HCT116 (cell line): ENCODE measurements at regions not wholly inside any gene's neighbourhood (a gene's known extent, or its start where the extent isn't known, plus 50 kb on each side); places are given as distances from the start of the nearest gene placed in this dataset.

Source experiments
- ATAC-seq: fragments of 200-7000 bp; cut with Tn5 transposase; 2 replicates; pipeline ENCODE4 v1.9.1; 2020; ENCODE audit warnings: mild to moderate bottlenecking, moderate library complexity
- BruUV-seq: library from RNA; stranded (reverse); fragments of 400-500 nt; replicated peaks from 2 replicates; lab custom pipeline; 2021; lab: Mats Ljungman, UMichigan
- CTCF ChIA-PET: fragments of 300-600 bp; sonication (Branson Sonifier 250); formaldehyde crosslinking; loops from one replicate; lab custom pipeline; 2021; ENCODE audit warnings: antibody characterized with exemption; lab: Charles Lee
- POLR2A ChIA-PET: fragments of 300-600, 350-600 bp; sonication (Branson Sonifier 250); formaldehyde crosslinking; loops from one replicate; lab custom pipeline; 2021; ENCODE audit warnings: antibody characterized with exemption; lab: Charles Lee
- RAD21 ChIA-PET, 2 experiments: fragments of 300-600 bp; sonication (Branson Sonifier 250); formaldehyde crosslinking; loops; one replicate each; lab custom pipeline; 2023; ENCODE audit warnings: low total read pairs in 2 of 2; ENCODE audit not compliant: uncharacterized antibody in 2 of 2, unreplicated experiment in 2 of 2, low non-redundant PET in 1 of 2; lab: Charles Lee
- DNase-seq: peaks from one replicate; pipeline ENCODE4 v3.0.0-alpha.2; 2010; ENCODE audit warnings: low read depth, low spot score
- H2AFZ ChIP-seq: fragments of 200-600 bp; shearing (Covaris generic), sonication (generic); 2 replicates; pipeline ENCODE4 v1.6.1; 2017; ENCODE audit warnings: low read depth, mixed run types, mixed read lengths, antibody characterized with exemption, low read length; ENCODE audit not compliant: poor library complexity, severe bottlenecking
- H3K27ac ChIP-seq: 2 replicates; pipeline ENCODE4 v1.5.1; 2012; ENCODE audit warnings: low read depth, low read length
- H3K27me3 ChIP-seq: fragments of 200-600 bp; sonication (generic); 2 replicates; pipeline ENCODE4 v1.6.1; 2016; ENCODE audit warnings: mixed run types, low read length, mixed read lengths; ENCODE audit not compliant: insufficient read depth
- H3K36me3 ChIP-seq, 2 experiments: fragments of 200-500 bp in 1 of 2; fragments of 200-600 bp in 1 of 2; sonication (Bioruptor generic) in 1 of 2; sonication (generic) in 1 of 2; 2 replicates each; pipeline versions ENCODE4 v1.5.1 to v1.6.1; 2014 to 2016; ENCODE audit warnings: low read length in 2 of 2, inconsistent platforms in 1 of 2, mixed read lengths in 1 of 2, mixed run types in 1 of 2; ENCODE audit not compliant: insufficient read depth in 2 of 2, control insufficient read depth in 1 of 2
- H3K4me1 ChIP-seq, 2 experiments: fragments of 200-600 bp in 1 of 2; sonication (generic) in 1 of 2; 2 replicates each; pipeline versions ENCODE4 v1.5.1 to v1.6.1; 2012 to 2017; ENCODE audit warnings: low read length in 2 of 2, inconsistent platforms in 1 of 2, mild to moderate bottlenecking in 1 of 2, mixed read lengths in 1 of 2, mixed run types in 1 of 2, moderate library complexity in 1 of 2; ENCODE audit not compliant: insufficient read depth in 2 of 2, control insufficient read depth in 1 of 2
- H3K4me2 ChIP-seq: fragments of 200-600 bp; sonication (generic); 2 replicates; pipeline ENCODE4 v1.6.1; 2017; ENCODE audit warnings: mixed run types, low read length, mixed read lengths
- H3K4me3 ChIP-seq, 2 experiments: fragments of 200-600 bp in 1 of 2; sonication (generic) in 1 of 2; replicated peaks in 1 of 2; 2 replicates each; pipeline ENCODE4 v1.5.1; 2011 to 2016; ENCODE audit warnings: low read length in 2 of 2, control low read depth in 1 of 2, low read depth in 1 of 2, mild to moderate bottlenecking in 1 of 2, mixed read lengths in 1 of 2, mixed run types in 1 of 2
- H3K79me2 ChIP-seq: fragments of 200-600 bp; sonication (generic); 2 replicates; pipeline ENCODE4 v1.6.1; 2017; ENCODE audit warnings: mild to moderate bottlenecking, mixed run types, low read length, moderate library complexity, mixed read lengths; ENCODE audit not compliant: insufficient read depth
- H3K9ac ChIP-seq: fragments of 200-600 bp; sonication (generic); 2 replicates; pipeline ENCODE4 v1.6.1; 2016; ENCODE audit warnings: low read length, mixed read lengths
- H3K9me2 ChIP-seq: fragments of 200-600 bp; sonication (generic), shearing (Covaris generic); 2 replicates; pipeline ENCODE4 v1.6.1; 2017; ENCODE audit warnings: mixed run types, mild to moderate bottlenecking, moderate library complexity; ENCODE audit not compliant: insufficient read depth
- H3K9me3 ChIP-seq, 2 experiments: fragments of 200-500 bp in 1 of 2; fragments of 200-600 bp in 1 of 2; sonication (Bioruptor generic) in 1 of 2; sonication (generic) in 1 of 2; 2 replicates each; pipeline ENCODE4 v1.6.1; 2014 to 2017; ENCODE audit warnings: low read length in 2 of 2, mixed read lengths in 2 of 2, inconsistent platforms in 1 of 2, low read depth in 1 of 2, mild to moderate bottlenecking in 1 of 2, mixed run types in 1 of 2, moderate library complexity in 1 of 2; ENCODE audit not compliant: control insufficient read depth in 1 of 2, insufficient read depth in 1 of 2
- H4K20me1 ChIP-seq: fragments of 200-600 bp; sonication (generic), shearing (Covaris generic); 2 replicates; pipeline ENCODE4 v1.6.1; 2017; ENCODE audit warnings: mixed run types, mild to moderate bottlenecking, moderate library complexity; ENCODE audit not compliant: insufficient read depth
- CBX3 ChIP-seq: IDR thresholded peaks from 2 replicates; pipeline ENCODE4 v1.6.1; 2012; ENCODE audit warnings: low read depth
- CEBPB ChIP-seq: IDR thresholded peaks from 2 replicates; pipeline ENCODE4 v1.6.1; 2012; ENCODE audit warnings: low read depth
- EGR1 ChIP-seq: IDR thresholded peaks from 2 replicates; pipeline ENCODE4 v1.6.1; 2012; ENCODE audit warnings: low read depth
- ELF1 ChIP-seq: IDR thresholded peaks from 2 replicates; pipeline ENCODE4 v1.6.1; 2012; ENCODE audit warnings: low read depth, borderline replicate concordance
- EZH2 ChIP-seq: fragments of 200-600 bp; sonication (generic); IDR thresholded peaks from 2 replicates; pipeline ENCODE4 v1.6.1; 2017; ENCODE audit warnings: antibody characterized with exemption, mixed run types
- FOSL1 ChIP-seq: IDR thresholded peaks from 2 replicates; pipeline ENCODE4 v1.6.1; 2012; ENCODE audit warnings: low read depth
- JUND ChIP-seq: IDR thresholded peaks from 2 replicates; pipeline ENCODE4 v1.6.1; 2012
- POLR2AphosphoS5 ChIP-seq: IDR thresholded peaks from 2 replicates; pipeline ENCODE4 v1.6.1; 2011; ENCODE audit warnings: mild to moderate bottlenecking, low read depth, low read length, moderate library complexity
- RAD21 ChIP-seq: IDR thresholded peaks from 2 replicates; pipeline ENCODE4 v1.6.1; 2012; ENCODE audit warnings: low read depth, mild to moderate bottlenecking
- TCF7L2 ChIP-seq: IDR thresholded peaks from 2 replicates; pipeline ENCODE4 v1.7.0; 2011; ENCODE audit warnings: borderline replicate concordance, inconsistent platforms; ENCODE audit not compliant: insufficient read depth, insufficient read length; ENCODE audit errors: extremely low read depth
- ZNF274 ChIP-seq: fragments of 200-500 bp; sonication (Bioruptor generic); IDR thresholded peaks from 2 replicates; pipeline ENCODE4 v1.6.1; 2014; ENCODE audit warnings: mild to moderate bottlenecking, low read depth, low read length, inconsistent platforms
- intact Hi-C: fragments of 100-400 bp; cut with micrococcal nuclease; formaldehyde crosslinking; loops from 2 replicates; pipeline ENCODE4 v1.10.0; 2022
- TF ChIP-seq, protein P1 (sequence below): IDR thresholded peaks from 2 replicates; pipeline ENCODE4 v1.6.1; 2012
- TF ChIP-seq, protein P2 (sequence below): IDR thresholded peaks from 2 replicates; pipeline ENCODE4 v1.6.1; 2012
- TF ChIP-seq, protein P3 (sequence below): IDR thresholded peaks from 2 replicates; pipeline ENCODE4 v1.6.1; 2011; ENCODE audit warnings: mild to moderate bottlenecking, low read length, moderate library complexity; ENCODE audit not compliant: insufficient replicate concordance; ENCODE audit errors: extremely low read depth

DNA sequence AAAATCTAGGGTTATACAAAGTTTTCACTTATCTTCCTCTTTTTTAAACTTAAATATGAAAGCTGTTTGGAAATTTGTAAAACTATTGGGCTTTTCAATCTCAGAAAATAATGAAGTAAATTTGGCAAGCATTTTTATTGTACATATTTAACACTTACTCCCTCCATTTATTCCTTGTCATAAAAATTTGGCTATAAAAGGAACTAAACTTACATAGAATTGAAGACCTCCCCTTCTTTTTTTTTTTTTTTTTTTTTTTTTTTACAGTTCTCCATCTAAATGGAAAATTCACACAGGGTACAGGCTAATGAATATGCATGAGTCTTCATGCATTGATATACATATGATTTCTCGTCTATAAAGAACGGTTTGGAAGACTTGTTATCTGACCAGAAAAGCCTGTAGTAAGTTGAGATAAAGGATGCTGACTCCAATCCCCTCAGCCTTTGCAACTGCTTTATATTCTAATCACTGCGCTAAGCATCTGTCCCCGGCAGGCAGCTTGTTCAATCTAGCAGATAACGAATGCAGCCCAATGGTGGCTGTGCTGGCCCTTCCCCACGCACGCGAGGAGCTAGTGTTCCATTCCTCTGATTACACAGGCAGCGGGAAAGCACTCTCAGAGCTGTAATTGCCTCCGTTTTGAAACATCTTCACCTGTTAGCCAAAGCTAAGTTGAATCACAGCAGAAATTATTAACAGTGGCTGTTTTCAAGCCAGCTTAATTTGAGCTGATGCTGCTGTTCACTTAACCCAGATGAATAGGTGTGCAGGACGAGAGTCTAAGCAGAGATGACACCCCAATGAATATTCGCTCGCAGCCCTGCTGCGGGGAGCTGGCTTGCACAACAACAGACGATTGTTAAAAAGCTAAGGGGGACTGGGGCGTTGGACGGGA, 453.8 kb upstream of the ZNF608 start:
- no peak for ATAC-seq
- Histone ChIP-seq H3K27me3 (no peaks in the 10 kb centered on the region), H3K36me3 (no peaks in the 10 kb centered on the region), H3K27ac (no peak overlapping the region), H3K79me2 (no peaks in the 10 kb centered on the region), H3K4me2 (no peak overlapping the region), H3K4me1 (no peaks in the 10 kb centered on the region), H4K20me1 (no peaks in the 10 kb centered on the region), H3K9ac (no peak overlapping the region), H3K9me3 (no peaks in the 10 kb centered on the region), H3K4me3 (no peak overlapping the region), H3K9me2 (no peaks in the 10 kb centered on the region), H2AFZ (no peak overlapping the region)
- BruUV-seq: no TSS peak
- ChIA-PET POLR2A (no interaction called here), RAD21 (interaction anchor here in 1 of 2 experiments (0.5 kb wide), 1 partner anchor 627 kb away, joined by 4 read pairs; no protein-coding TSS in a partner anchor), CTCF (no interaction called here)
- no peak for DNase-seq
- TF ChIP-seq, protein P1, sequence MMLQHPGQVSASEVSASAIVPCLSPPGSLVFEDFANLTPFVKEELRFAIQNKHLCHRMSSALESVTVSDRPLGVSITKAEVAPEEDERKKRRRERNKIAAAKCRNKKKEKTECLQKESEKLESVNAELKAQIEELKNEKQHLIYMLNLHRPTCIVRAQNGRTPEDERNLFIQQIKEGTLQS: no peak
- TF ChIP-seq POLR2AphosphoS5 (no peak), ELF1 (no peak), JUND (no peak), EGR1 (no peak), ZNF274 (no peak)
- intact Hi-C loops: no loop called here

DNA sequence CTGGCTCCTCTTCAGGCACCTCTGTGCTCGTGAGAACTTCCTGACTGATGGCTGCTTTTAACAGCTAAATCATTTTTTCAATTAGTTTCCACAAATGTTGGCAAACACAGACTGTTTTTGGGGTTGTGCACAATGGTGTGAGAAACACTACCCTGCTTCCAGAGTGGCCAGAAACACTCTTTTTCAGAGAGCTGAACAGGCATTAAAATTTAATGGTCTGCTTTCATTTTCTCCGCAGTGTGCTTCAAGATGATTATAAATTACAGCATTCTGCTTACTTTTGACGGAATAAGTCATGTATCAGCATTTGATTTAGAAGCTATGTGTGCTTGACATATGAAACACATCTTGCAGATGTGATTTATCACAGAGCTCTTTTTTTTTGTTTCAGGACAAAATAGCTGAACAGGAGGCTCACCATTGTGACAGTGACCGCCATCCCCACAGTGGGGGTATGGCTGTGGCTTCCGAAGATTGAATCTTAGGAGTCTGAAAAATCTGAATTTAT, 454.5 kb upstream of the ZNF608 start:
- no peaks in the 10 kb centered on the region for H3K9me3 ChIP-seq
- no peak for DNase-seq
- POLR2A ChIA-PET: no interaction called here
- no peak for ATAC-seq
- H3K4me2 ChIP-seq: no peak overlapping the region
- no TSS peak for BruUV-seq
- RAD21 ChIA-PET: no interaction called here
- H2AFZ ChIP-seq: no peak overlapping the region
- H3K36me3 ChIP-seq: no peaks in the 10 kb centered on the region
- no peaks in the 10 kb centered on the region for H4K20me1 ChIP-seq
- H3K27me3 ChIP-seq: no peaks in the 10 kb centered on the region
- no peaks in the 10 kb centered on the region for H3K4me1 ChIP-seq
- intact Hi-C loops: no loop called here
- no peaks in the 10 kb centered on the region for H3K9me2 ChIP-seq
- CTCF ChIA-PET: no interaction called here
- no peak overlapping the region for H3K9ac ChIP-seq
- H3K4me3 ChIP-seq: no peak overlapping the region
- H3K79me2 ChIP-seq: no peaks in the 10 kb centered on the region
- no peak overlapping the region for H3K27ac ChIP-seq
- TF ChIP-seq, protein P2, sequence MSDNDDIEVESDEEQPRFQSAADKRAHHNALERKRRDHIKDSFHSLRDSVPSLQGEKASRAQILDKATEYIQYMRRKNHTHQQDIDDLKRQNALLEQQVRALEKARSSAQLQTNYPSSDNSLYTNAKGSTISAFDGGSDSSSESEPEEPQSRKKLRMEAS: no peak
- TF ChIP-seq, protein P1: no peak
- TF ChIP-seq EZH2: no peak
- TF ChIP-seq, protein P3, sequence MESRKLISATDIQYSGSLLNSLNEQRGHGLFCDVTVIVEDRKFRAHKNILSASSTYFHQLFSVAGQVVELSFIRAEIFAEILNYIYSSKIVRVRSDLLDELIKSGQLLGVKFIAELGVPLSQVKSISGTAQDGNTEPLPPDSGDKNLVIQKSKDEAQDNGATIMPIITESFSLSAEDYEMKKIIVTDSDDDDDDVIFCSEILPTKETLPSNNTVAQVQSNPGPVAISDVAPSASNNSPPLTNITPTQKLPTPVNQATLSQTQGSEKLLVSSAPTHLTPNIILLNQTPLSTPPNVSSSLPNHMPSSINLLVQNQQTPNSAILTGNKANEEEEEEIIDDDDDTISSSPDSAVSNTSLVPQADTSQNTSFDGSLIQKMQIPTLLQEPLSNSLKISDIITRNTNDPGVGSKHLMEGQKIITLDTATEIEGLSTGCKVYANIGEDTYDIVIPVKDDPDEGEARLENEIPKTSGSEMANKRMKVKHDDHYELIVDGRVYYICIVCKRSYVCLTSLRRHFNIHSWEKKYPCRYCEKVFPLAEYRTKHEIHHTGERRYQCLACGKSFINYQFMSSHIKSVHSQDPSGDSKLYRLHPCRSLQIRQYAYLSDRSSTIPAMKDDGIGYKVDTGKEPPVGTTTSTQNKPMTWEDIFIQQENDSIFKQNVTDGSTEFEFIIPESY: no peak
- no peak for TF ChIP-seq RAD21
- no peak for TF ChIP-seq CEBPB
- TF ChIP-seq CBX3: no peak
- TF ChIP-seq POLR2AphosphoS5: no peak
- TF ChIP-seq ELF1: no peak
- no peak for TF ChIP-seq TCF7L2
- no peak for TF ChIP-seq FOSL1
